Spleen (tissue), 7 donors: ENCODE measurements at regions not wholly inside any gene's neighbourhood (a gene's known extent, or its start where the extent isn't known, plus 50 kb on each side); places are given as distances from the start of the nearest gene placed in this dataset.

Source experiments
- POLR2A ChIP-seq, 3 donors: fragments of 450-650 bp; IDR thresholded peaks; one replicate each; pipeline ENCODE4 v1.5.1; 2017; ENCODE audit warnings: antibody characterized with exemption in 3 of 3, mild to moderate bottlenecking in 1 of 3
- TF ChIP-seq, protein P1 (sequence below), 11 experiments: fragments of 200-600 bp in 7 of 11; fragments of 450-650 bp in 4 of 11; sonication (generic) in 4 of 11; IDR thresholded peaks in 8 of 11; conservative IDR thresholded peaks in 3 of 11; 1 replicate in 7 of 11; 2 replicates in 4 of 11; pipeline versions ENCODE4 v1.4.0 to v1.8.0; 2016 to 2021; ENCODE audit warnings: antibody characterized with exemption in 11 of 11, inconsistent platforms in 4 of 11, mild to moderate bottlenecking in 1 of 11
- donor health status: DM: no; HTN: no; CAD: no; lungs with moderate emphysema.
- donor health status: DM: no; HTN: no; CAD: no.
- donor health status: DM: no; HTN: no; CAD: no.

- no peak for TF ChIP-seq POLR2A (IDR thresholded peaks at IDR 0.05)
- TF ChIP-seq, protein P1, sequence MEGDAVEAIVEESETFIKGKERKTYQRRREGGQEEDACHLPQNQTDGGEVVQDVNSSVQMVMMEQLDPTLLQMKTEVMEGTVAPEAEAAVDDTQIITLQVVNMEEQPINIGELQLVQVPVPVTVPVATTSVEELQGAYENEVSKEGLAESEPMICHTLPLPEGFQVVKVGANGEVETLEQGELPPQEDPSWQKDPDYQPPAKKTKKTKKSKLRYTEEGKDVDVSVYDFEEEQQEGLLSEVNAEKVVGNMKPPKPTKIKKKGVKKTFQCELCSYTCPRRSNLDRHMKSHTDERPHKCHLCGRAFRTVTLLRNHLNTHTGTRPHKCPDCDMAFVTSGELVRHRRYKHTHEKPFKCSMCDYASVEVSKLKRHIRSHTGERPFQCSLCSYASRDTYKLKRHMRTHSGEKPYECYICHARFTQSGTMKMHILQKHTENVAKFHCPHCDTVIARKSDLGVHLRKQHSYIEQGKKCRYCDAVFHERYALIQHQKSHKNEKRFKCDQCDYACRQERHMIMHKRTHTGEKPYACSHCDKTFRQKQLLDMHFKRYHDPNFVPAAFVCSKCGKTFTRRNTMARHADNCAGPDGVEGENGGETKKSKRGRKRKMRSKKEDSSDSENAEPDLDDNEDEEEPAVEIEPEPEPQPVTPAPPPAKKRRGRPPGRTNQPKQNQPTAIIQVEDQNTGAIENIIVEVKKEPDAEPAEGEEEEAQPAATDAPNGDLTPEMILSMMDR (IDR thresholded peaks at IDR 0.05 in 8 of 11, conservative IDR thresholded peaks at IDR 0.05 in 3 of 11) = no peak
Measured at GRCh38 chr7:22611758-22612079, 111.7 kb upstream of the STEAP1B start.
